ENCODE measurements at regions not wholly inside any gene's neighbourhood (a gene's known extent, or its start where the extent isn't known, plus 50 kb on each side); places are given as distances from the start of the nearest gene placed in this dataset.

GRCh38 chr7:13159467-13160184 is 472.2 kb downstream of the ARL4A start:
- no peak for DNase-seq

- no peak for DNase-seq
These were observed 473.7 kb downstream of the ARL4A start for GRCh38 chr7:13161125-13161524.

- DNase-seq: no peak
These were observed 478.4 kb downstream of the ARL4A start for GRCh38 chr7:13165854-13166253.

GRCh38 chr7:13166801-13167200 is 479.4 kb downstream of the ARL4A start:
- no peak for DNase-seq

DNA sequence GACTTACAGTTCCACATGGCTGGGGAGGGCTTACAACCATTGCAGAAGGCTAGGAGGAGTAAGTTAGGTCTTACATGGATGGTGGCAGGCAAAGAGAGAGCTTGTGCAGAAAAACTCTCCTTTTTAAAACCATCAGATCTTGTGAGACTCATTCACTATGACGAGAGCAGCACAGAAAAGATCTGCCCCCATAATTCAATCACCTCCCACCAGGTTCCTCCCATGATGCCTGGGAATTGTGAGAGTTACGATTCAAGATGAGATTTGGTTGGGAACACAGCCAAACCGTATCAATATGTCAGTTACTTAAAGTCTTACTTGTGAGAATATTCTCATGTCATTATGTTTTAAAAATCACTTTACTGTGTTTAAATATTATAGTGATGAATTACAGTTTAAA is 481.9 kb downstream of the ARL4A start:
- DNase-seq: no peak

DNA sequence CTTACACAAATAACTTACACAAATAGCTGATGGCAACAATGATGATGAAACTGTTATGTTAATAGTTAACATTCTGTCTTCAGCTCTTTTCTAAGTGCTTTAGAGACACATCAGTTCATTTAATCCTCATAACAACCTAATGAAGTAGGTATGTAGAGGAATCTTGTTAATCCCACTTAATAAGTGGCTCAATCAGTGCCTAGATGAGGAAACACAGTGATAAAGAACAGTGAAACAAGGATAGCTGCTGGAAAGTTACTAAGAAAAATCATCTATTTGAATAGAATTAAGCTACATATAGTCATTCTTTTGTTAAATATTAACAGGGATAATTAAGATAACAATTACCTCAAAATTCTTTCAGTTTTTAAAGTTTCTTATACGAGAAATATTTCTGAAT is 487.6 kb downstream of the ARL4A start:
- no peak for DNase-seq

GRCh38 chr7:13179011-13179582 is 491.7 kb downstream of the ARL4A start:
- no peak for DNase-seq

GRCh38 chr7:13179775-13180523 is 492.5 kb downstream of the ARL4A start:
- no peak for DNase-seq

DNA sequence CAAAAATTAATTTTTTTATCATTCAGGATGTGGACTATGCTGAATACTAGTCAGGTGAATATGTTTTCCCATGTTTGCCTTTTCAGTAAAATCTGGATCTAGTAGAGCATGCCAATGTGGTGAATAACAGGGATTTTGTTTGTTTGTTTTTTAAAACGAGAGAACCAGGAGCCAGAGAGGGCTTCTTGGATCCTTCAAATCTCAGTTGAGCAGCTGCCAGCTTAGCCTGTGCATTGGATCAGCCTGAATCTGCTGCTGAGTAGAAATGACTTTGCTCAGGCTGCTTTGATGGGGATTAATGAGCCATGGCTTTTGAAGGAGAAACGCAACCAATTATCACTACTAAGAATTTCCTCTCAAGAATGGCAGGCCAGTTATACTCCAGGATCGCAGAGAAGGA is 493.8 kb downstream of the ARL4A start:
- no peak for DNase-seq

DNA sequence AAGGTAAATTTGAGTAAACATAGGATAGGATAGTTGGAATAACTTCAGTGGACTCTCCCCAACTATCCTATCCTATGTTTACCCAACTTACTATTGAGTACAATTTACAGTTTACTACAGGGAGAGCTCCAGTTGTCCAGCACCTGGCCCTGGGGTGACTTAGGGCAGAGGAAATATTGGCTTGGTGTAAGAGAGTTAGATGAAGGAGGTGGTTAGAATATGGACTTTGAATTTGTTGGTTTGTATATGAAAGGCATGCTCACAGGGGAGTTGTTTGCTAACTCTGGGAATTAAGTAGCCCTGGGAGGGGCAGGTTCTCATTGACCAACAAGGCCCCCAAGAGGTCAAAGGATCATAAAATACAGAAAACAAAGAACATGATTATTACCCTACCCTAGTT is 497.7 kb downstream of the ARL4A start:
- DNase-seq: no peak

DNA sequence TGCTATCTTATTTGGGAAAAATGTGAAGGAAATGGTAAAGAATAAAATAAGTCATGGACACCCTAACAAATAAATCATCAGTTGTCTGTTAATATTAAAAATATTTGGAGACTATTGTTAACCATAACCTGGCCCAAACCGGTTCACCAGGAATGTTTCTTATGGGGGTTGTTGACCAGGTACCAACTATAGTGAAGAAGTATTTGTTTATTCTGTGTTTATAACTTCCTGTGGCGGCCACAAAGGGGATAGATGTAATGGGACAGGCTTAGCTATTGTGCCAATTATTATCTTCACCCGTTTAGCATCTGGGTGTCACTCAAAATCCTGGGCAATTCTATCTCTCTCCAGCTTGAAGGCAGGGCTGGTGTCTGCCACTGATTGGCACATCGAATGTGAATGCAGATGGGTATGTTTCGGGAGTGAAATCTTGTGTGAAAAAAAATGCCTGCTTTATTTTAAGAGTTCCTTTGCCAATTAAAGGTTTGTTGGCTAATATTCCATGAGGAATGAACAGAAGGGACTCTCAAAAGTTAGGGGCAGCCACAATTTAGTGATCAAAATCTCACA is 500.9 kb downstream of the ARL4A start:
- DNase-seq: no peak

- no peak for DNase-seq
These were observed 501.5 kb downstream of the ARL4A start for GRCh38 chr7:13188922-13189321.

DNA sequence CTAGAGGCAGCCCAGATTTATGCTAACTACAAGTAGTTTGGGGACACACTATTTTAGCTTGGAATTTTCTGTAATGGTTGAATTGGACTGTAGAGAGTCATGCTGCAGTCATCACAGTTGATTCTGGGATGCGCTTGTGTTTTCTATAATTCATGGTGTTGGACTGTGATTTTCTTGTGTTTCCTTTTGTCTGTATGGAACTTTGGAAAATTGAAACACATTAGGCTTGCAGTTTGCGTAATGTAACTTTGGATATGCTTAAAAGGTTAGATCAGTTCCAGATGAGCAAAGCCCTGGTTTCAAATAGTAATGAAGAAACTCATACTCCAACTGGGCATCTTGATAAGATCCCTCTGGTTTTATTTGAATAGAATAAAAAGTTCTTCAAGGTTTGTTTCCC is 502.2 kb downstream of the ARL4A start:
- no peak for DNase-seq

DNA sequence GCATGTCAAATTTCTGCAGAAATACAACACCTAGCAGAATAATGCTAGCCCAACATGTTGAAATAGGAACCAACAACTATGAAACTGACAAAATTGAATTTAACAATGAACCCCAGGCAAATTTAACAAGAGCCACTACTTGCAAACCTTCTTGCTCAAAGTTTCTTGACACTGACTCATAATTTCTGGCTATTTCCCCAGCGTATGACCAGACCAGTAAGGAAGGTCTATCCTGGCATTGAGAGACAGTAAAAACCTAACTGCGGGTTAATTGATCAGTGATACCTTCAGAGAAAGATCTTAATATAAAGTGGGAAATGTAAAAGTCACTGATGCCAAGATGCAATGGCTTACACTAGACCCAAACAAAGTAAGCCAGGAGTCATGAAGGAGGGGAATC is 510.1 kb downstream of the ARL4A start:
- DNase-seq: no peak

DNA sequence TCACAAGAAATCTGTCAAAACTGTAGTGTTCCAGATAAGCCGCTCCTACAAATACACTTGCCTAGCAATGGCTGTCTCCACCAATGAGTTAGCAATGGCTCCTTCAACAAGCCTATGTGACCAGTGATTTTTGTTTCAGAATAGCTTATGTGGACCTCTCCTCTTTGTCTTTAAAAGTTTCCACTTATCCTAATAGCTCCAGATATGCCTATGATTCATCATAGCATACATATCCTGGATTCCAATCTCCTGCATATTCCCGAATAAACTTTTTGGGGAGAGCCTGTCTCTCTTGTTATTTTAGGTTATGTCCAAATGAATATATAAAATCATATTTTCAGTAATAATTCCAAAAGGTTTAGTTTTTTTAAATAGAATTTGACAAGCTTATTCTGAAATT is 510.6 kb downstream of the ARL4A start:
- DNase-seq: no peak

- DNase-seq: no peak
These were observed 511.3 kb downstream of the ARL4A start for GRCh38 chr7:13198727-13199126.

- no peak for DNase-seq
These were observed 514.2 kb downstream of the ARL4A start for GRCh38 chr7:13201628-13202027.

- DNase-seq: no peak
These were observed 530.3 kb downstream of the ARL4A start for GRCh38 chr7:13217768-13218167.

- DNase-seq: no peak
These were observed 537.6 kb downstream of the ARL4A start for GRCh38 chr7:13225068-13225467.

GRCh38 chr7:13226385-13226784 is 539.0 kb downstream of the ARL4A start:
- DNase-seq: no peak

GRCh38 chr7:13231216-13231615 is 543.8 kb downstream of the ARL4A start:
- no peak for DNase-seq

DNA sequence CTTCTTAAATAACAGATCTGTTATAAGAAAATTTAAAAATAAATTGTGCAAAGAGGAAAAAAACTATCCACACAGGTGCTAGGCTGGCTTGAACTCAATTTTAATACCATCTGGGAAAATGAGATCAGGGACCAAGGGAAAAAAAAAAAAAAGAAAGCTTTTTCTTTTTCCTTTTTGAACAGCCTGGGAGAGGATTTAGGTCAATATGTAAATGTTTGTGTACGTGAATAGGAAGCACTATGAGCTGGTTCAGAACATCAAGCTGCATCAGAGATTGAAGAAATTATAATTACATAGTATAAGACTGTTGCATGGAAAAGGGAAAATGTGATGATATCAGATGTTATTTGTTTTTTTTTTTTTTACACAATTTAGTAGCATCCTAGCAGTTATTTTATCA is 548.0 kb downstream of the ARL4A start:
- DNase-seq: no peak

DNA sequence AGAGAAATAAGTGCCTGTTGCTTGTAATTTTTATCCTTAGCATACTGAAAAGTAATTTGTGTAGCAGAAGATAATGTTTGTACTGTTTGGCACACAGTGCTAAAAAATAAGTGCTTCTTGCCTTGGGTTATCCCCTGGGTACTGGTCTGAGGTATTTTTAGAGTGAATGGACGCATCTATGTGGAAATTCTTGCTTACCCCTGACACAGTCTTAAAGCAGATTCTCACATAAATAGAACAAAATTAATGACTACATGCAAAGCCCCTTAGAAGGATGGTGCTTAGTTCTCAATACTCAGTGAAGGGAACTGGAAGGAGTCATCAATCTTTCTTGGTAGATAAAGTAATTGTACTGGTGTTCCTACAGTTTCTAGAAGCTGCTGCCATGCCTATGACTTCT is 548.6 kb downstream of the ARL4A start:
- no peak for DNase-seq

DNA sequence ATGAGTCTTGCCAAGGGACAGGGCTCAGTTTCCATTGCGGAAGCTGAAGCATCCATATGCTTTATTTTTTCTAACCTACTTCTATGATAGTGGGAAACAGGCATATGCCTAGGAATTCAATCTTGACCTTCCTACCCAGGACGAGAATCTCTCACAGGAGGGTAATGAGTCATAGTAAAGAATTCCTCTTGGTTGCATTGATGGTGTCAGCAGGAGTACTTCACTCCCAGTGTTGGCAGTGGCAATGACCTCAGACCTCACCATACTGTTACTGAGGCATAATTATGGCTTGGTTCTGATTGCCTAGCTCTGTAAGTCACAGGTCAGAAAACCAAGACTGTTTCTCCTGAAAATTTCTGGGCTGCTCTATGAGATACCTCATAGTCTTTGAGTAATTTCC is 552.9 kb downstream of the ARL4A start:
- no peak for DNase-seq

Measured in T-helper 2 cell (primary cell).